Right lobe of liver (tissue), 4 donors: ENCODE measurements at regions not wholly inside any gene's neighbourhood (a gene's known extent, or its start where the extent isn't known, plus 50 kb on each side); places are given as distances from the start of the nearest gene placed in this dataset.
"Not testable (repeated sequence)": the region's sequence is repeated elsewhere in the genome, so short reads cannot be mapped to it uniquely, and the experiment has no call there.

Source experiments
- POLR2A ChIP-seq: fragments of 450-650 bp; IDR thresholded peaks from one replicate; pipeline ENCODE4 v1.6.1; 2017; ENCODE audit warnings: antibody characterized with exemption, mild to moderate bottlenecking
- TF ChIP-seq, protein P1 (sequence below), 4 donors: fragments of 200-600 bp in 3 of 4; fragments of 450-650 bp in 1 of 4; IDR thresholded peaks; one replicate each; pipeline versions ENCODE4 v1.5.1 to v1.8.0; 2016 to 2022; ENCODE audit warnings: antibody characterized with exemption in 4 of 4, mild to moderate bottlenecking in 2 of 4
- donor health status: DM: no; HTN: no; CAD: no.
- donor health status: DM: no; HTN: no; CAD: no.
- donor health status: DM: no; HTN: yes; CAD: no.

DNA sequence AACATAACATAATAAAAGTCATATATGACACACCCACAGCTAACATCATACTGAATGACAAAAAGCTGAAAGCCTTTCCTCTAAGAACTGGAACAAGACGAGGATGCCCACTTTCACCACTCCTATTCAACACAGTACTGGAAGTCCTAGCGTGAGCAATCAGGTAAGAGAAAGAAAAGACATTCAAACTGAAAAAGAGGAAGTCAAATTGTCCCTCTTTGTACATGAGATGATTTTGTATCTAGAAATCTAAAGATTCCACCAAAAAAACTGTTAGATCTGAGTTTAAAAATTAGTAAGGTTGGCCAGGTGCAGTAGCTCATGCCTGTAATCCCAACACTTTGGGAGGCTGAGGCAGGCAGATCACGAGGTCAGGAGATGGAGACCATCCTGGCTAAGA lies 70.1 kb upstream of the PROKR2 start:
- TF ChIP-seq, protein P1, sequence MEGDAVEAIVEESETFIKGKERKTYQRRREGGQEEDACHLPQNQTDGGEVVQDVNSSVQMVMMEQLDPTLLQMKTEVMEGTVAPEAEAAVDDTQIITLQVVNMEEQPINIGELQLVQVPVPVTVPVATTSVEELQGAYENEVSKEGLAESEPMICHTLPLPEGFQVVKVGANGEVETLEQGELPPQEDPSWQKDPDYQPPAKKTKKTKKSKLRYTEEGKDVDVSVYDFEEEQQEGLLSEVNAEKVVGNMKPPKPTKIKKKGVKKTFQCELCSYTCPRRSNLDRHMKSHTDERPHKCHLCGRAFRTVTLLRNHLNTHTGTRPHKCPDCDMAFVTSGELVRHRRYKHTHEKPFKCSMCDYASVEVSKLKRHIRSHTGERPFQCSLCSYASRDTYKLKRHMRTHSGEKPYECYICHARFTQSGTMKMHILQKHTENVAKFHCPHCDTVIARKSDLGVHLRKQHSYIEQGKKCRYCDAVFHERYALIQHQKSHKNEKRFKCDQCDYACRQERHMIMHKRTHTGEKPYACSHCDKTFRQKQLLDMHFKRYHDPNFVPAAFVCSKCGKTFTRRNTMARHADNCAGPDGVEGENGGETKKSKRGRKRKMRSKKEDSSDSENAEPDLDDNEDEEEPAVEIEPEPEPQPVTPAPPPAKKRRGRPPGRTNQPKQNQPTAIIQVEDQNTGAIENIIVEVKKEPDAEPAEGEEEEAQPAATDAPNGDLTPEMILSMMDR (IDR thresholded peaks at IDR 0.05), result not testable (repeated sequence)
- not testable (repeated sequence) for TF ChIP-seq POLR2A
